Cardiac muscle cell (in vitro differentiated cells and primary cell): ENCODE measurements at regions not wholly inside any gene's neighbourhood (a gene's known extent, or its start where the extent isn't known, plus 50 kb on each side); places are given as distances from the start of the nearest gene placed in this dataset.

Experiments used
- DNase-seq, 2 donors: peaks; one replicate each; pipeline versions ENCODE4 v3.0.0 to v3.0.0-alpha.2; 2010 to 2017; ENCODE audit warnings: low read depth in 1 of 2, low spot score in 1 of 2
- H3K27ac ChIP-seq: fragments of 200-600 bp; sonication (generic); 2 replicates; pipeline ENCODE4 v1.5.1; 2016
- H3K27me3 ChIP-seq: fragments of 200-600 bp; sonication (generic); 2 replicates; pipeline ENCODE4 v1.6.0; 2016; ENCODE audit warnings: control low read depth
- H3K36me3 ChIP-seq: fragments of 200-600 bp; sonication (generic); 2 replicates; pipeline ENCODE4 v1.5.1; 2016; ENCODE audit warnings: control low read depth
- H3K4me1 ChIP-seq: fragments of 200-600 bp; sonication (generic); 2 replicates; pipeline ENCODE4 v1.8.1; 2017; ENCODE audit warnings: low read depth, mild to moderate bottlenecking, mixed run types
- H3K4me3 ChIP-seq: fragments of 200-600 bp; sonication (generic); 2 replicates; pipeline ENCODE4 v1.5.1; 2016; ENCODE audit warnings: mild to moderate bottlenecking
- H3K9me3 ChIP-seq: fragments of 200-600 bp; sonication (generic); 2 replicates; pipeline ENCODE4 v1.5.1; 2017; ENCODE audit warnings: low read depth, mild to moderate bottlenecking, control low read depth
- TF ChIP-seq, protein P1 (sequence below): IDR thresholded peaks from 2 replicates; pipeline ENCODE4 v1.5.1; 2012; ENCODE audit warnings: low read depth, mild to moderate bottlenecking, low read length

DNA sequence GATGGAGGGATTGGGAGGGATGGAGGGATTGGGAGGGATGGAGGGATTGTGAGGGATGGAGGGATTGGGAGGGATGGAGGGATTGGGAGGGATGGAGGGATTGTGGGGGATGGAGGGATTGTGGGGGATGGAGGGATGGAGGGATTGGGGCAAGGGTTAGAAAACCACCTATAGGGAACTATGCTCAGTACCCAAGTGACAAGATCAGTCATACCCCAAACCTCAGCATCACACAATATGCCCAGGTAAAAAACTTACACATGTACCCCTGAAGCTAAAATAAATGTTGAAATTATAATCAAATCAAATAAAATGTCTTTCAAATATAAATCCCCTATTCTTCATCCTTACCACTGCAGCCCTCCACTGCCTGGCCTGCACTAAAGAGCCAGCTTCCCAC is 72.8 kb upstream of the HNRNPU start:
- no peaks in the 10 kb centered on the region for H3K27me3 ChIP-seq
- DNase-seq = no peak
- H3K4me1 ChIP-seq = no peaks in the 10 kb centered on the region
- TF ChIP-seq, protein P1, sequence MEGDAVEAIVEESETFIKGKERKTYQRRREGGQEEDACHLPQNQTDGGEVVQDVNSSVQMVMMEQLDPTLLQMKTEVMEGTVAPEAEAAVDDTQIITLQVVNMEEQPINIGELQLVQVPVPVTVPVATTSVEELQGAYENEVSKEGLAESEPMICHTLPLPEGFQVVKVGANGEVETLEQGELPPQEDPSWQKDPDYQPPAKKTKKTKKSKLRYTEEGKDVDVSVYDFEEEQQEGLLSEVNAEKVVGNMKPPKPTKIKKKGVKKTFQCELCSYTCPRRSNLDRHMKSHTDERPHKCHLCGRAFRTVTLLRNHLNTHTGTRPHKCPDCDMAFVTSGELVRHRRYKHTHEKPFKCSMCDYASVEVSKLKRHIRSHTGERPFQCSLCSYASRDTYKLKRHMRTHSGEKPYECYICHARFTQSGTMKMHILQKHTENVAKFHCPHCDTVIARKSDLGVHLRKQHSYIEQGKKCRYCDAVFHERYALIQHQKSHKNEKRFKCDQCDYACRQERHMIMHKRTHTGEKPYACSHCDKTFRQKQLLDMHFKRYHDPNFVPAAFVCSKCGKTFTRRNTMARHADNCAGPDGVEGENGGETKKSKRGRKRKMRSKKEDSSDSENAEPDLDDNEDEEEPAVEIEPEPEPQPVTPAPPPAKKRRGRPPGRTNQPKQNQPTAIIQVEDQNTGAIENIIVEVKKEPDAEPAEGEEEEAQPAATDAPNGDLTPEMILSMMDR = no peak
- no peak overlapping the region for H3K27ac ChIP-seq
- no peaks in the 10 kb centered on the region for H3K36me3 ChIP-seq
- H3K4me3 ChIP-seq = no peak overlapping the region
- no peaks in the 10 kb centered on the region for H3K9me3 ChIP-seq

DNA sequence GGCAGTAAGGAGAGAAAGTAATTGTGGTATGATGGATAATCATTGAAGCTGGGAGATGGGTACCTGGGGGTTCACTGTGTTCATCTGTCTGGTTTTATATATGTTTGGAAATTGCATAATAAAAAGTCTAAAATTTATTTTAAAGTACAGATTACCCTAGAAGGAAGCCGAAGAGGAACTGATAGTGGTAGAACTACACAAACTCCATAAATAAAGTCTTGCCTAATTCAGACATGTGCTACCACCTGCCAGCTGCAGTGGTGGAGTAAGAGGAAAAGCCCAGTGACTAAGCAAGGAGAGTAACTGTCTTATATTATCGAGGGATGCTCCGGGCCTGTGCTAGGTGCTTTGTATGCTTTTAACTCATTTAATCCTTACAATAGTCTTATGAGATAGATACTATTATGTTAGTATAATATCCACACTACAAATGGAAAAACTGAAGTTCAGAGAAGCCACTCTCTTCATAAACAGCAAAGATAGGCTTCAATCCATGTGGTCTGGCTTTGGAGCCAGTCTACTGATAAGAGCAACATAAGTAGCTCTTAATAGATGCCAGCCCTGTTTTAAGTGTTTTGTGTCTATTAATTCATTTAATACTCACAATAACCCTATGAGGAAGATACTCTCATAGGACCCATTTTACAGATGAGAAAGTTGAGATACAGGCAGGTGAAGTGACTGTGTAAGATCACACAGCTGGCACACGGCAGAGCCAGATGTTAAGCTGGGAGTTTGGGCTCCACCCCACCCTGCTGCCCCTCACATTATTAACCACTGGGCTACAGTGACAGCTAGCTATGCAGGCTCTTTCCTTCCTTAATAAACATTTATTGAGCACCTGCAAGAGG is 56.8 kb upstream of the HNRNPU start:
- Histone ChIP-seq H3K27ac (no peak overlapping the region), H3K4me1 (no peaks in the 10 kb centered on the region), H3K9me3 (no peaks in the 10 kb centered on the region), H3K4me3 (no peak overlapping the region), H3K36me3 (no peaks in the 10 kb centered on the region), H3K27me3 (peaks cover 20% of the 10 kb centered on the region)
- TF ChIP-seq, protein P1 = no peak
- DNase-seq = no peak

DNA sequence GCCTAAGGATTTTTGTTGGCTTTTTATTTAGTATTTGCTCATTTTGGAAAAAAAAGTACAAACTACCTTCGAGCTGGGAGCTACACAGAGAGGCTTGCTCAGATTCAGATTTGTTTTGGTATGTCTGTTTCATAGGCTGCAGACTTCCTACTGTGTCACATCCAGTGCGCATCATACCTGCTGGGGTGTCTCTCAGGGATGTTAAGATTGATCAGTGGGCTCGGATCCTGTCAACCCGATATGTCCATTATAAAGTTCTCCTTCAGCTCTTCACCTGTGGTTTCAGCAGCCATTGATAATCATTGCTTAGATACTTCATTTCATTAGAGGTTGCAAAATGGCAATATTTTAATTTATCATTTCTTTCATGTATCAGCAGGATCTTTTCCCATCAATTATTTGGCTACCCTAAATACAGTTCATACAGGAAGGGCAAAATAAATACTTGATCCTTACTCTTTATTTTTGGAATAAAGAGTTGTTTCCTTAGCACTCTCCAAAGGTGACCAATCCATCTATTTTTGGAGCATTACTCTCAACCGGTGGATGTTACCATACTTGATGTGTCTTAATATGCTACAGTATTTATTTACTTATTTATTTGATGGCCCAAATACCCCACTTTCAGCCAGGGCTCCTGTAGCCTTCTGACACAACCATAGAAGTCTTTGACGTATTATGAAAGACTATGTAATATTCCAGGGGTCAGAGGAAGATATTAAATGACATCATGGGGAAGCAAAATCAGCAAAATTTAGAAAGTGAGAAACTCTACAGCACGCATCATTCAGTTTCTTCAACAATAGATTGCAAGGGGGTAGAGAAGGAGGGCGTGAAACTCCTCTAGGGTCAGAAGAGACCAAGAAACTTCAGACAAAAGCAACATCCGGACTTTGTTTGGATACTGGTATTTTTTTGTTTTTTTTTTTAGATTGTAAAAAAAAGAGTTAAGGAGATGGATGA is 55.3 kb upstream of the HNRNPU start:
- Histone ChIP-seq H3K27me3 (peaks cover 20% of the 10 kb centered on the region), H3K36me3 (no peaks in the 10 kb centered on the region), H3K27ac (no peak overlapping the region), H3K4me3 (peak overlapping the region; percentile 48), H3K4me1 (no peaks in the 10 kb centered on the region), H3K9me3 (no peaks in the 10 kb centered on the region)
- DNase-seq = no peak
- TF ChIP-seq, protein P1 = no peak

DNA sequence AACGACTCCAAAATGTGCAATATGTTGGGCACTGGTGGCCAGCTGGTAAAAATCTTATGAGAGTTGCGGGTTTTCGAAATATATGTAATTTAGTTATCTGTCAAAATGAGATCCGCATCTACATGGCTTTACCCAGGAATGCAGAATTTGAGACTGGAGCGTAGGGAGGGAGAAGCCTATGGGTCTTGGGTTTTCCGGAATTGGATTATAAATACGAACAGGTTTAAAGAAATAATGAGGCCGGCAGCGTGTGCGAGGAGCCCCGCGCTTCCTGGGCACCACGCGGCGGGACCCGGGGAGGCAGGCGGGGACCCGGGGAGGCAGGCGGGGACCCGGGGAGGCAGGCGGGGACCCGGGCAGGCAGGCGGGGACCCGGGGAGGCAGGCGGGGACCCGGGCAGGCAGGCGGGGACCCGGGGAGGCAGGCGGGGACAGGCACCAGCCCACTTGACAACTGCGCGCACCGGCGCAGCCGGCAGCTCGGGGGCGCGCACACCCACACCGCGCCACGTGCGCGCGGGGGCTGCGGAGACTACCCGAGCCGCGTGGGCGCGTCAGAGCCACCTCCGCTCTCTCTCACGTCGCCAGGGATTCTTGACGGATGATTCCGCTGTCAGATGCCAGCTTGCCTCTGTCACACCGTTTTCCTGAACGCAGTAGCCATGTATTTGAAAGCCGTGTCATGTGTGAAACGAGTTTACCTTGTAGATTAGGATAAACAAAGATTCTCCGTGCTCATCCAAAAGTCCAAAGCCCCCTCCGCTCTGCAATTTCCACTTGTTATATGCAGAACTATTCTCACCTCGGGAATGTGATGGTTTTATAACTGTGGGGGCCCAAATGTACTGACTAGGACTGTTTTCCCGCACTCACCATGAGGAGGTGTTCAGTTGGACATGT is 54.3 kb upstream of the HNRNPU start:
- TF ChIP-seq, protein P1 = no peak
- DNase-seq = peak; percentile 29 to 41
- Histone ChIP-seq H3K27me3 (peaks cover 20% of the 10 kb centered on the region), H3K9me3 (no peaks in the 10 kb centered on the region), H3K36me3 (no peaks in the 10 kb centered on the region), H3K4me1 (no peaks in the 10 kb centered on the region), H3K27ac (no peak overlapping the region), H3K4me3 (peak overlapping the region; percentile 48)
